Spleen (tissue), 7 donors: ENCODE measurements at regions not wholly inside any gene's neighbourhood (a gene's known extent, or its start where the extent isn't known, plus 50 kb on each side); places are given as distances from the start of the nearest gene placed in this dataset.

Experiments used
- CTCF ChIP-seq, 11 experiments: fragments of 200-600 bp in 7 of 11; fragments of 450-650 bp in 4 of 11; sonication (generic) in 4 of 11; IDR thresholded peaks in 8 of 11; conservative IDR thresholded peaks in 3 of 11; 1 replicate in 7 of 11; 2 replicates in 4 of 11; pipeline versions ENCODE4 v1.4.0 to v1.8.0; 2016 to 2021; ENCODE audit warnings: antibody characterized with exemption in 11 of 11, inconsistent platforms in 4 of 11, mild to moderate bottlenecking in 1 of 11
- POLR2A ChIP-seq, 3 donors: fragments of 450-650 bp; IDR thresholded peaks; one replicate each; pipeline ENCODE4 v1.5.1; 2017; ENCODE audit warnings: antibody characterized with exemption in 3 of 3, mild to moderate bottlenecking in 1 of 3
- donor health status: DM: no; HTN: no; CAD: no; lungs with moderate emphysema.
- donor health status: DM: no; HTN: no; CAD: no.
- donor health status: DM: no; HTN: no; CAD: no.

GRCh38 chr3:69499899-69500421 lies 114.1 kb upstream of the FRMD4B start:
- TF ChIP-seq CTCF (IDR thresholded peaks at IDR 0.05 in 8 of 11, conservative IDR thresholded peaks at IDR 0.05 in 3 of 11) (no peak), POLR2A (IDR thresholded peaks at IDR 0.05) (no peak)
